H1 (cell line): ENCODE measurements at regions not wholly inside any gene's neighbourhood (a gene's known extent, or its start where the extent isn't known, plus 50 kb on each side); places are given as distances from the start of the nearest gene placed in this dataset.

Experiments
- CTCF ChIA-PET: fragments of 300-600 bp; sonication (Branson Sonifier 250); formaldehyde crosslinking; loops from one replicate; lab custom pipeline; 2021; ENCODE audit not compliant: partially characterized antibody; lab: Charles Lee
- POLR2A ChIA-PET: fragments of 300-600 bp; sonication (Branson Sonifier 250); formaldehyde crosslinking; loops from one replicate; lab custom pipeline; 2021; ENCODE audit warnings: inconsistent platforms; ENCODE audit not compliant: partially characterized antibody; lab: Charles Lee
- DNase-seq, 2 experiments: peaks; one replicate each; pipeline versions ENCODE4 v3.0.0 to v3.0.0-alpha.2; 2010 to 2022; ENCODE audit warnings: low spot score in 2 of 2, low read depth in 1 of 2, mixed read lengths in 1 of 2
- FAIRE-seq: peaks from 2 replicates; lab custom pipeline; 2011; peaks lifted over from hg19 to GRCh38; lab: Jason Lieb, UNC
- H2AFZ ChIP-seq: 2 replicates; pipeline ENCODE4 v1.8.1; 2012; ENCODE audit warnings: low read length, inconsistent platforms
- H2AK5ac ChIP-seq: 2 replicates; pipeline ENCODE4 v1.6.1; 2013; ENCODE audit warnings: low read depth, low read length
- H2BK120ac ChIP-seq: replicated peaks from 2 replicates; pipeline ENCODE3; 2013; ENCODE audit warnings: low read depth, low read length, inconsistent platforms
- H2BK12ac ChIP-seq: 2 replicates; pipeline ENCODE4 v1.6.1; 2013; ENCODE audit warnings: low read depth, low read length
- H2BK15ac ChIP-seq: 2 replicates; pipeline ENCODE4 v1.6.1; 2013; ENCODE audit warnings: low read length
- H2BK20ac ChIP-seq: 2 replicates; pipeline ENCODE4 v1.6.1; 2013; ENCODE audit warnings: low read length
- H2BK5ac ChIP-seq: 2 replicates; pipeline ENCODE4 v1.6.1; 2013; ENCODE audit warnings: low read depth, low read length
- H3K14ac ChIP-seq: 2 replicates; pipeline ENCODE4 v1.6.1; 2013; ENCODE audit warnings: inconsistent platforms; ENCODE audit not compliant: insufficient read length
- H3K18ac ChIP-seq: 2 replicates; pipeline ENCODE4 v1.6.1; 2013; ENCODE audit warnings: low read length; ENCODE audit errors: extremely low read depth
- H3K23ac ChIP-seq: 2 replicates; pipeline ENCODE4 v1.6.1; 2013; ENCODE audit warnings: inconsistent platforms; ENCODE audit not compliant: insufficient read length
- H3K23me2 ChIP-seq: 2 replicates; pipeline ENCODE4 v1.6.1; 2013; ENCODE audit warnings: low read depth, low read length
- H3K27ac ChIP-seq: 2 replicates; pipeline ENCODE4 v1.6.1; 2011; ENCODE audit warnings: low read depth, low read length, inconsistent platforms
- H3K27me3 ChIP-seq, 4 experiments: replicated peaks in 1 of 4; 1 replicate in 1 of 4; 2 replicates in 3 of 4; pipeline versions ENCODE4 v1.6.1 to v1.8.1; 2011 to 2013; ENCODE audit warnings: low read length in 3 of 4, mild to moderate bottlenecking in 3 of 4, inconsistent platforms in 2 of 4, mixed read lengths in 2 of 4, moderate library complexity in 1 of 4; ENCODE audit not compliant: control insufficient read depth in 3 of 4, insufficient read depth in 3 of 4; ENCODE audit errors: extremely low read depth in 1 of 4
- H3K36me3 ChIP-seq, 4 experiments: 2 replicates each; pipeline versions ENCODE4 v1.6.1 to v1.8.1; 2011 to 2013; ENCODE audit warnings: mild to moderate bottlenecking in 4 of 4, low read length in 3 of 4, moderate library complexity in 2 of 4, control low read depth in 1 of 4, inconsistent platforms in 1 of 4; ENCODE audit not compliant: insufficient read depth in 4 of 4, control insufficient read depth in 2 of 4
- H3K4ac ChIP-seq: replicated peaks from 2 replicates; pipeline ENCODE3; 2013; ENCODE audit warnings: low read length, low read depth, mixed read lengths, inconsistent platforms; ENCODE audit not compliant: insufficient read length
- H3K4me1 ChIP-seq, 4 experiments: replicated peaks in 1 of 4; 1 replicate in 1 of 4; 2 replicates in 3 of 4; pipeline versions ENCODE4 v1.6.1 to v1.8.1; 2011 to 2013; ENCODE audit warnings: low read length in 3 of 4, inconsistent platforms in 2 of 4, mixed read lengths in 1 of 4; ENCODE audit not compliant: insufficient read depth in 4 of 4, control insufficient read depth in 3 of 4
- H3K4me2 ChIP-seq, 2 experiments: 2 replicates each; pipeline versions ENCODE4 v1.6.1 to v1.8.1; 2011 to 2013; ENCODE audit warnings: low read depth in 2 of 2, low read length in 2 of 2, control low read depth in 1 of 2, inconsistent platforms in 1 of 2, mild to moderate bottlenecking in 1 of 2; ENCODE audit not compliant: insufficient read depth in 1 of 2
- H3K4me3 ChIP-seq, 4 experiments: fragments of 200-600, 300-600 bp in 1 of 4; sonication (generic), shearing (Covaris generic), sonication (Bioruptor Twin) in 1 of 4; 2 replicates each; pipeline versions ENCODE4 v1.5.1 to v1.8.1; 2011 to 2016; ENCODE audit warnings: low read length in 4 of 4, low read depth in 3 of 4, control low read depth in 2 of 4, inconsistent platforms in 2 of 4, mild to moderate bottlenecking in 2 of 4, mixed read lengths in 1 of 4, moderate library complexity in 1 of 4; ENCODE audit not compliant: insufficient read depth in 2 of 4; ENCODE audit errors: extremely low read depth in 1 of 4
- H3K56ac ChIP-seq: replicated peaks from 2 replicates; pipeline ENCODE3; 2013; ENCODE audit warnings: low read depth, mild to moderate bottlenecking, mixed read lengths, low read length, inconsistent platforms; ENCODE audit not compliant: insufficient read length
- H3K79me1 ChIP-seq: 2 replicates; pipeline ENCODE4 v1.6.1; 2013; ENCODE audit warnings: low read depth, low read length, control low read depth
- H3K79me2 ChIP-seq, 2 experiments: 2 replicates each; pipeline versions ENCODE4 v1.6.1 to v1.8.1; 2012 to 2013; ENCODE audit warnings: low read length in 2 of 2, mild to moderate bottlenecking in 2 of 2, inconsistent platforms in 1 of 2; ENCODE audit not compliant: insufficient read depth in 2 of 2, control insufficient read depth in 1 of 2
- H3K9ac ChIP-seq, 4 experiments: replicated peaks in 1 of 4; 1 replicate in 1 of 4; 2 replicates in 3 of 4; pipeline versions ENCODE4 v1.6.1 to v1.8.1; 2011 to 2013; ENCODE audit warnings: low read depth in 3 of 4, low read length in 3 of 4, control low read depth in 2 of 4, mild to moderate bottlenecking in 2 of 4, moderate library complexity in 2 of 4, inconsistent platforms in 1 of 4; ENCODE audit errors: extremely low read depth in 1 of 4
- H3K9me3 ChIP-seq, 2 experiments: 2 replicates each; pipeline versions ENCODE4 v1.6.1 to v1.8.1; 2012 to 2013; ENCODE audit warnings: mild to moderate bottlenecking in 2 of 2, moderate library complexity in 2 of 2, control low read depth in 1 of 2, inconsistent platforms in 1 of 2, low read depth in 1 of 2, low read length in 1 of 2, mixed read lengths in 1 of 2; ENCODE audit not compliant: insufficient read depth in 2 of 2
- H4K20me1 ChIP-seq, 2 experiments: replicated peaks in 1 of 2; 2 replicates each; pipeline versions ENCODE3 to v1.8.1; 2011 to 2013; ENCODE audit warnings: inconsistent platforms in 2 of 2, low read length in 2 of 2, mild to moderate bottlenecking in 1 of 2; ENCODE audit not compliant: insufficient read depth in 2 of 2, control insufficient read depth in 1 of 2
- H4K5ac ChIP-seq: 2 replicates; pipeline ENCODE4 v1.6.1; 2013; ENCODE audit warnings: low read length, low read depth, mixed read lengths, inconsistent platforms; ENCODE audit not compliant: insufficient read length
- H4K8ac ChIP-seq: 2 replicates; pipeline ENCODE4 v1.8.0; 2013; ENCODE audit warnings: mild to moderate bottlenecking, moderate library complexity, low read length, inconsistent platforms; ENCODE audit not compliant: insufficient read depth; ENCODE audit errors: extremely low read depth
- H4K91ac ChIP-seq: replicated peaks from 2 replicates; pipeline ENCODE3; 2013; ENCODE audit warnings: low read length, mixed read lengths, inconsistent platforms; ENCODE audit not compliant: insufficient read length
- ASH2L ChIP-seq: fragments of 200-600, 300-600 bp; sonication (generic); IDR thresholded peaks from one replicate; pipeline ENCODE4 v1.7.1; 2017; ENCODE audit warnings: low read length
- CHD1 ChIP-seq: IDR thresholded peaks from 2 replicates; pipeline ENCODE4 v1.6.1; 2012; ENCODE audit warnings: low read depth, low read length, improper control_type of control experiment
- EGR1 ChIP-seq: IDR thresholded peaks from 2 replicates; pipeline ENCODE4 v1.6.1; 2011; ENCODE audit warnings: low read depth, low read length, borderline replicate concordance
- KDM4A ChIP-seq: IDR thresholded peaks from one replicate; pipeline ENCODE4 v1.7.1; 2012; ENCODE audit warnings: low read depth, mild to moderate bottlenecking, moderate library complexity, low read length, inconsistent platforms; ENCODE audit not compliant: severe bottlenecking
- PHF8 ChIP-seq: fragments of 200-600 bp; sonication (generic); conservative IDR thresholded peaks from 2 replicates; pipeline ENCODE4 v1.7.1; 2012; ENCODE audit warnings: low read depth, mild to moderate bottlenecking, inconsistent platforms, low read length, moderate library complexity
- POLR2A ChIP-seq, 2 experiments: IDR thresholded peaks; 1 replicate in 1 of 2; 2 replicates in 1 of 2; pipeline ENCODE4 v1.6.1; 2011; ENCODE audit warnings: low read depth in 2 of 2, low read length in 2 of 2, mild to moderate bottlenecking in 2 of 2; ENCODE audit errors: control extremely low read depth in 1 of 2
- RAD21 ChIP-seq, 2 experiments: IDR thresholded peaks in 1 of 2; conservative IDR thresholded peaks in 1 of 2; 2 replicates each; pipeline ENCODE4 v1.6.1; 2011; ENCODE audit warnings: low read depth in 2 of 2, low read length in 2 of 2, improper control_type of control experiment in 1 of 2, inconsistent platforms in 1 of 2, mild to moderate bottlenecking in 1 of 2, moderate library complexity in 1 of 2
- RXRA ChIP-seq: IDR thresholded peaks from 2 replicates; pipeline ENCODE4 v1.6.1; 2011; ENCODE audit warnings: low read depth, mild to moderate bottlenecking, low read length, moderate library complexity; ENCODE audit not compliant: insufficient read depth
- SIN3A ChIP-seq, 2 experiments: IDR thresholded peaks in 1 of 2; conservative IDR thresholded peaks in 1 of 2; 2 replicates each; pipeline ENCODE4 v1.6.1; 2011 to 2012; ENCODE audit warnings: low read length in 2 of 2, improper control_type of control experiment in 1 of 2, low read depth in 1 of 2, mild to moderate bottlenecking in 1 of 2
- SIX5 ChIP-seq: IDR thresholded peaks from 2 replicates; pipeline ENCODE4 v1.6.1; 2011; ENCODE audit warnings: mild to moderate bottlenecking, low read depth, low read length
- TAF7 ChIP-seq: optimal IDR thresholded peaks from 2 replicates; pipeline ENCODE3; 2011; ENCODE audit warnings: low read depth, mild to moderate bottlenecking, inconsistent platforms, low read length, moderate library complexity, borderline replicate concordance
- YY1 ChIP-seq: IDR thresholded peaks from 2 replicates; pipeline ENCODE4 v1.6.1; 2011; ENCODE audit warnings: low read depth, mild to moderate bottlenecking, low read length
- WGBS, 2 experiments: shearing (Covaris generic) in 1 of 2; methylation state at CpG; one replicate each; pipeline versions ENCODE4 v1.1.6 to v1.1.7; 2013 to 2015; ENCODE audit warnings: low lambda C conversion rate in 2 of 2, mixed read lengths in 2 of 2, inconsistent platforms in 1 of 2, low coverage in 1 of 2, missing lambda C conversion rate in 1 of 2; ENCODE audit not compliant: insufficient replicate concordance in 2 of 2, insufficient coverage in 1 of 2, insufficient read length in 1 of 2; ENCODE audit errors: extremely low coverage in 1 of 2, missing lambda C conversion rate in 1 of 2; 5-methylcytosine and 5-hydroxymethylcytosine counted together
- TF ChIP-seq, protein P1 (sequence below): IDR thresholded peaks from 2 replicates; pipeline ENCODE4 v1.6.1; 2012; ENCODE audit warnings: low read length, inconsistent platforms

DNA sequence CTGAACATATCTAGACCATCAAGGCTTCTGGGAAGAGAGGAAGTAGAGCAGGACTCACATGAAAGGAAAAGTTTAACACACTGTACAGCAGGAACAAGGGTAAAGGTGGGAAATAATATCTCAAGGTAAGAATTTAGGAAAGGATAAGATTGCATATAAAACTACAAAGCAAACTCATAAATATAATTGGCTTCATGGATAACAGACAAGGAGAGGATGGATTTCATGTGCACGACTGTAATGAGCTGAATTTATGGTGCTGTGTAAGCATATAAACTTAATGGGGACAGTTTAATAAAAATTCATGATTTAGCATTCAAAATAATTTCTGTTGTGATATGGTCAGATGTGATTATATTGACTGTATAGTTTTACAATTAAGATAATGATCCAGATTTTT lies 298.0 kb downstream of the GXYLT1 start:
- H3K9me3 ChIP-seq, result peaks cover 0 to 5% of the 10 kb centered on the region in 2 experiments; a peak in 1 of 4 replicates
- no peak overlapping the region for H2BK120ac ChIP-seq
- no peak overlapping the region for H3K4me2 ChIP-seq
- no peak overlapping the region for H2BK5ac ChIP-seq
- WGBS, 2 experiments, result 81% methylated on average over 1 of the region's 1 CpG; no CpG with 5 or more reads in 1 of the 2 experiments
- H4K91ac ChIP-seq, result no peak overlapping the region
- no peaks in the 10 kb centered on the region for H3K27me3 ChIP-seq
- DNase-seq (no peak), FAIRE-seq (no peak)
- no peak overlapping the region for H2BK12ac ChIP-seq
- no peak overlapping the region for H2BK20ac ChIP-seq
- no peak overlapping the region for H3K14ac ChIP-seq
- no peak overlapping the region for H3K18ac ChIP-seq
- H3K4me1 ChIP-seq, result no peaks in the 10 kb centered on the region
- H4K20me1 ChIP-seq, result no peaks in the 10 kb centered on the region
- no peak overlapping the region for H2AK5ac ChIP-seq
- no peaks in the 10 kb centered on the region for H3K36me3 ChIP-seq
- no peak overlapping the region for H3K23ac ChIP-seq
- H4K8ac ChIP-seq, result no peak overlapping the region
- no peak overlapping the region for H3K4ac ChIP-seq
- no peak overlapping the region for H4K5ac ChIP-seq
- H3K79me2 ChIP-seq, result no peaks in the 10 kb centered on the region
- ChIA-PET POLR2A (no interaction called here), CTCF (no interaction called here)
- no peak overlapping the region for H3K4me3 ChIP-seq
- TF ChIP-seq CHD1, result no peak
- no peak for TF ChIP-seq EGR1
- no peak for TF ChIP-seq ASH2L
- TF ChIP-seq SIX5, result no peak
- TF ChIP-seq KDM4A, result no peak
- TF ChIP-seq RXRA, result no peak
- no peak for TF ChIP-seq SIN3A (conservative IDR thresholded peaks at IDR 0.05 in 1 of 2, IDR thresholded peaks at IDR 0.05 in 1 of 2; ENCODE audit: low read depth in 1 of 2, low read length in 2 of 2)
- TF ChIP-seq, protein P1, sequence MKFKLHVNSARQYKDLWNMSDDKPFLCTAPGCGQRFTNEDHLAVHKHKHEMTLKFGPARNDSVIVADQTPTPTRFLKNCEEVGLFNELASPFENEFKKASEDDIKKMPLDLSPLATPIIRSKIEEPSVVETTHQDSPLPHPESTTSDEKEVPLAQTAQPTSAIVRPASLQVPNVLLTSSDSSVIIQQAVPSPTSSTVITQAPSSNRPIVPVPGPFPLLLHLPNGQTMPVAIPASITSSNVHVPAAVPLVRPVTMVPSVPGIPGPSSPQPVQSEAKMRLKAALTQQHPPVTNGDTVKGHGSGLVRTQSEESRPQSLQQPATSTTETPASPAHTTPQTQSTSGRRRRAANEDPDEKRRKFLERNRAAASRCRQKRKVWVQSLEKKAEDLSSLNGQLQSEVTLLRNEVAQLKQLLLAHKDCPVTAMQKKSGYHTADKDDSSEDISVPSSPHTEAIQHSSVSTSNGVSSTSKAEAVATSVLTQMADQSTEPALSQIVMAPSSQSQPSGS, result no peak
- TF ChIP-seq PHF8, result no peak
- TF ChIP-seq RAD21 (IDR thresholded peaks at IDR 0.05 in 1 of 2, conservative IDR thresholded peaks at IDR 0.05 in 1 of 2; ENCODE audit: low read depth in 2 of 2, low read length in 2 of 2), result no peak
- TF ChIP-seq YY1, result no peak
- no peak for TF ChIP-seq POLR2A (IDR thresholded peaks at IDR 0.05; ENCODE audit: control extremely low read depth in 1 of 2, low read depth in 2 of 2, low read length in 2 of 2)
- TF ChIP-seq TAF7, result no peak
- no peak overlapping the region for H3K27ac ChIP-seq
- H3K79me1 ChIP-seq, result no peaks in the 10 kb centered on the region
- H2AFZ ChIP-seq, result no peak overlapping the region
- no peak overlapping the region for H3K9ac ChIP-seq
- no peak overlapping the region for H2BK15ac ChIP-seq
- H3K56ac ChIP-seq, result no peak overlapping the region
- no peaks in the 10 kb centered on the region for H3K23me2 ChIP-seq
